ENCODE measurements at regions not wholly inside any gene's neighbourhood (a gene's known extent, or its start where the extent isn't known, plus 50 kb on each side); places are given as distances from the start of the nearest gene placed in this dataset.
A peak's percentile ranks its signal among the peaks of the same experiment; 100 is the strongest.

- DNase-seq (ENCODE audit: low read depth in 1 of 2, low spot score in 1 of 2), result no peak
- in situ Hi-C loops (cut with HindIII; ENCODE audit: low pct_unique_long_range_greater_than_20kb, low sequenced_read_pairs), result no loop called here
- TF ChIP-seq JUND (IDR thresholded peaks at IDR 0.05; ENCODE audit: low read depth), result no peak
Observed at GRCh38 chr3:144296808-144297207, 325.2 kb downstream of the DIPK2A start.

DNA sequence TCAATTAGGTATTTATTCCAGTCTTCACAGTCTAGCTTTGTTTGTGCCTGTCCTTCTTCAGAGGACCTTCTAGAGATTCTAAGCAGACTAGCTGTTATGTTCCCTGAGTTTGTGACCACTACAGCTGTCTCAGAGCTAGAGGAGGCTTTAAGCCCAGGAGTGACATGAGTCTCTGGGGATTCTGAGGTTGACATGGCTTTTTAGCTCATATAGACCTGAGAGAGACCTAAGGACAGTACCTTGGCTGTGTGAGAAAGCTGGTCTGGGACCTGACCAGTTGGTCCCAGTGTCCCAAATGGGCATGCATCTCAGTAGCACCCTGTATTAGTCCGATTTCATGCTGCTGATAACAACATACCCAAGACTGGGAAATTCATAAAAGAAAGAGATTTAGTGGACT lies 330.2 kb downstream of the DIPK2A start:
- in situ Hi-C loops (cut with HindIII; ENCODE audit: low pct_unique_long_range_greater_than_20kb, low sequenced_read_pairs), result no loop called here
- DNase-seq (ENCODE audit: low read depth in 1 of 2, low spot score in 1 of 2), result no peak
- no peak for TF ChIP-seq JUND (IDR thresholded peaks at IDR 0.05; ENCODE audit: low read depth)

DNA sequence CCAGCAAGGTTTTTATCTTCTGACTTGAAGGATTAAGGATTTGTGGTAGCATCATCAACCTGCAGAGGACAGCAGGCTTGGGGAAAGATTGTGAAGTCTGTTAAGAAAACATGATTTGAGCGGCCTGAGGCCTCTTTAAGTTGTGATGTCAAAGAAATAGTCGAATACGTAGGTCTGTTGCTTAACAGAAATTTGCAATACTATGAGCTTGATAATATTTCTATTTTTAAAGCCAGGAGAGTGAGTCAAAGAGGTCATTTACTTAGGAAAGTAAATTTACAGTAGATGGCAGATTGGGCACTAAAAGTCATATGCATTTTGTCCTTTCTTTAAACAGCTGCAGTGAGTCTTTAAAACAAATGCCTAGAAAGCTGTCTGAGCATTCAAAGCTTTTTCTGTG lies 336.3 kb downstream of the DIPK2A start:
- in situ Hi-C loops (cut with HindIII; ENCODE audit: low pct_unique_long_range_greater_than_20kb, low sequenced_read_pairs), result no loop called here

GRCh38 chr3:144308396-144308795 lies 336.8 kb downstream of the DIPK2A start:
- in situ Hi-C loops (cut with HindIII; ENCODE audit: low pct_unique_long_range_greater_than_20kb, low sequenced_read_pairs), result no loop called here
- TF ChIP-seq JUND (IDR thresholded peaks at IDR 0.05; ENCODE audit: low read depth), result no peak
- DNase-seq (ENCODE audit: low read depth in 1 of 2, low spot score in 1 of 2), result no peak

More for the DNA sequence above, 336.3 kb downstream of the DIPK2A start:
- no peak for TF ChIP-seq JUND (IDR thresholded peaks at IDR 0.05; ENCODE audit: low read depth)
- no peak for DNase-seq (ENCODE audit: low read depth in 1 of 2, low spot score in 1 of 2)

DNA sequence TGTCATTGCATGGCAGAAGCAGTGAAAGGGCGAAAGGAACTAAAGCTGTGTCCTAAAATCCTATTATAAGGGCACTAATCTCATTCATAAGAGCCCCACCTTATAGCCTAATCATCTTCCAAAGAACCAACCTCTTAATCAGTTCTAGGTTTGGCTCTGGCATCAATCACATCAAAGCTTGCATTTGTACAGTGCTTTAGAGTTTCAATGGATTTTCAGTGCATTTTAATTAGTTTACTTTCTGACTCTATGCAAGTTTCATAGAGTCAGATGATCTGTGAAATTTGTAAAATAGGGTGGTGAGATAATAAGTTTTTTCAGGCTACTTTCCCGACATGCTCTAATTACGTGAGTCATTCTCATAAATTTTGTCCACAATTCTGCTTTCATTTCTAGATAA lies 341.1 kb downstream of the DIPK2A start:
- TF ChIP-seq JUND (IDR thresholded peaks at IDR 0.05; ENCODE audit: low read depth), result no peak
- no peak for DNase-seq (ENCODE audit: low read depth in 1 of 2, low spot score in 1 of 2)
- in situ Hi-C loops (cut with HindIII; ENCODE audit: low pct_unique_long_range_greater_than_20kb, low sequenced_read_pairs), result no loop called here

- no peak for DNase-seq (ENCODE audit: low read depth in 1 of 2, low spot score in 1 of 2)
- TF ChIP-seq JUND (IDR thresholded peaks at IDR 0.05; ENCODE audit: low read depth), result no peak
- in situ Hi-C loops (cut with HindIII; ENCODE audit: low pct_unique_long_range_greater_than_20kb, low sequenced_read_pairs), result no loop called here
Observed at GRCh38 chr3:144314946-144315345, 343.3 kb downstream of the DIPK2A start.

DNA sequence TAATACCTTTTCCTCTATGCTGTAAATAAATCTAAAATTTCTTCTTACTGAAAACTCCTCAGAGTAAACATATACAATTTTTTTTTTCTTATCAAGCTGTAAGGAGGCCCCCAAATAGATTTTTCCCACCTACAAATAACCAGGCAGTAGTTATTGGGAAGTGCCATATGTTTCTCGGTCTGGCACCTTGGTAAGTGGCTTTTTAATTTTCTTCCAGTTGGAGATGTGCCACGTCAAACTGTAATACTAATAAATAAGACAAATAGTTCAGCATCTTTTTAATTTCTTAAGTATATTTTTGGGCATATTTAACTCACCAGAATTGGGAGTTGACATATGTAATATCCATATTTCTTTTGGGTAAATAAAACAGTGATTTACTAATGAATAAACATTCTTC lies 346.3 kb downstream of the DIPK2A start:
- no peak for TF ChIP-seq JUND (IDR thresholded peaks at IDR 0.05; ENCODE audit: low read depth)
- in situ Hi-C loops (cut with HindIII; ENCODE audit: low pct_unique_long_range_greater_than_20kb, low sequenced_read_pairs), result no loop called here
- no peak for DNase-seq (ENCODE audit: low read depth in 1 of 2, low spot score in 1 of 2)

GRCh38 chr3:144324076-144324475 lies 352.5 kb downstream of the DIPK2A start:
- no peak for TF ChIP-seq JUND (IDR thresholded peaks at IDR 0.05; ENCODE audit: low read depth)
- peak in 1 of 2 experiments; percentile 85 for DNase-seq (ENCODE audit: low read depth in 1 of 2, low spot score in 1 of 2)
- in situ Hi-C loops (cut with HindIII; ENCODE audit: low pct_unique_long_range_greater_than_20kb, low sequenced_read_pairs), result no loop called here

DNA sequence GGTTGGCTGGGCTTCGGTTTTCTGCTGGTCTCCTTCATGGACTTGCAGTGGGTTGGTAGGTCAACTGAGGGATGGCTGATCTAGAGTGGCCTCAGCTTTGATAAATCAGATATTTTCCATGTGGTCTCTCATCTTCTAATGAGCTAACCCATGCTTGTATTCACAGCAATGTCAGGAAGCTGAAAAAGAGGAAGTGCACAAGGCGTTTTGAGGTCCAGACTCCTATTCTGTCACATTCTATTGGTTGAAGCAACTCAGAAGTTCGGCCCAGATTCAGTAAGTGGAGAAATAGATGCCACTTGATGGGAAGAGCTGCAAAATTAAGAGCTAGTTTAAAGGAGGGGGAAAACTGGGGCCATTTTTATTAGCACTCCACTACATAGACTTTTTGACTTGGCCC lies 361.2 kb downstream of the DIPK2A start:
- in situ Hi-C loops (cut with HindIII; ENCODE audit: low pct_unique_long_range_greater_than_20kb, low sequenced_read_pairs), result no loop called here
- no peak for DNase-seq (ENCODE audit: low read depth in 1 of 2, low spot score in 1 of 2)
- TF ChIP-seq JUND (IDR thresholded peaks at IDR 0.05; ENCODE audit: low read depth), result no peak

- DNase-seq (ENCODE audit: low read depth in 1 of 2, low spot score in 1 of 2), result no peak
- in situ Hi-C loops (cut with HindIII; ENCODE audit: low pct_unique_long_range_greater_than_20kb, low sequenced_read_pairs), result no loop called here
- no peak for TF ChIP-seq JUND (IDR thresholded peaks at IDR 0.05; ENCODE audit: low read depth)
Observed at GRCh38 chr3:144341471-144341870, 369.8 kb downstream of the DIPK2A start.

DNA sequence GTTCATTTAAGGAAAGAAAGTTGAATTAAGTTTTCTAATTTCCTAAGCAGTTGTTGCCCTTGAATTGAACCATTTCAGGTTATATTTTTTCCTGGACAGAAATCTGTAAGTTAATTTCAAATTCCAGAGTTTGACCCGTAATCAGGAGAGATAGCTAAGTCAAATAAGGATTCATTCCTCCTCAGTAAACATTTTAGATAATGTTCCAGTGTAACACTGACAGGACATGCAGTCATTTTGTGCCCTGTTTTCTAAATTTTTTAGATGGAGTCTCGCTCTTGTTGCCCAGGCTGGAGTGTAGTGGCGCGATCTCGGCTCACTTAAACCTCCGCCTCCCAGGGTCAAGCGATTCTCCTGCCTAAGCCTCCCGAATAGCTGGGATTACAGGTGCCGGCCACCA lies 371.7 kb downstream of the DIPK2A start:
- no peak for DNase-seq (ENCODE audit: low read depth in 1 of 2, low spot score in 1 of 2)
- in situ Hi-C loops (cut with HindIII; ENCODE audit: low pct_unique_long_range_greater_than_20kb, low sequenced_read_pairs), result no loop called here
- no peak for TF ChIP-seq JUND (IDR thresholded peaks at IDR 0.05; ENCODE audit: low read depth)

GRCh38 chr3:144343777-144344176 lies 372.2 kb downstream of the DIPK2A start:
- TF ChIP-seq JUND (IDR thresholded peaks at IDR 0.05; ENCODE audit: low read depth), result no peak
- in situ Hi-C loops (cut with HindIII; ENCODE audit: low pct_unique_long_range_greater_than_20kb, low sequenced_read_pairs), result no loop called here

GRCh38 chr3:144344925-144345548 lies 373.4 kb downstream of the DIPK2A start:
- in situ Hi-C loops (cut with HindIII; ENCODE audit: low pct_unique_long_range_greater_than_20kb, low sequenced_read_pairs), result no loop called here
- no peak for DNase-seq (ENCODE audit: low read depth in 1 of 2, low spot score in 1 of 2)
- TF ChIP-seq JUND (IDR thresholded peaks at IDR 0.05; ENCODE audit: low read depth), result no peak

More at GRCh38 chr3:144343777-144344176, 372.2 kb downstream of the DIPK2A start:
- DNase-seq (ENCODE audit: low read depth in 1 of 2, low spot score in 1 of 2), result no peak

GRCh38 chr3:144350125-144350524 lies 378.5 kb downstream of the DIPK2A start:
- no peak for TF ChIP-seq JUND (IDR thresholded peaks at IDR 0.05; ENCODE audit: low read depth)
- in situ Hi-C loops (cut with HindIII; ENCODE audit: low pct_unique_long_range_greater_than_20kb, low sequenced_read_pairs), result no loop called here
- DNase-seq (ENCODE audit: low read depth in 1 of 2, low spot score in 1 of 2), result no peak
